Dendritic cell treated with granulocyte-macrophage colony-stimulating factor and Interleukin-4, amounts not matched to agents 40 ng/mL and 50 ng/mL, for 4 days (primary cell): ENCODE measurements at regions not wholly inside any gene's neighbourhood (a gene's known extent, or its start where the extent isn't known, plus 50 kb on each side); places are given as distances from the start of the nearest gene placed in this dataset.

Experiments used
- H3K27ac Mint-ChIP-seq: one replicate; pipeline ENCODE4 v1.8.0; 2022; ENCODE audit warnings: mild to moderate bottlenecking, mixed read lengths
- H3K27me3 Mint-ChIP-seq: one replicate; pipeline ENCODE4 v1.8.0; 2022; ENCODE audit warnings: mild to moderate bottlenecking, mixed read lengths
- H3K36me3 Mint-ChIP-seq: one replicate; pipeline ENCODE4 v1.8.0; 2022; ENCODE audit warnings: low read depth, mixed read lengths
- H3K4me1 Mint-ChIP-seq: one replicate; pipeline ENCODE4 v1.8.0; 2022; ENCODE audit warnings: low read depth, mixed read lengths
- H3K4me3 Mint-ChIP-seq: one replicate; pipeline ENCODE4 v1.8.0; 2022; ENCODE audit warnings: mild to moderate bottlenecking, moderate library complexity, mixed read lengths
- H3K9me3 Mint-ChIP-seq: one replicate; pipeline ENCODE4 v1.8.0; 2022; ENCODE audit warnings: mixed read lengths
- intact Hi-C: fragments of 100-400 bp; cut with micrococcal nuclease; formaldehyde crosslinking; loops from one replicate; pipeline ENCODE4 v1.15.0; 2022

DNA sequence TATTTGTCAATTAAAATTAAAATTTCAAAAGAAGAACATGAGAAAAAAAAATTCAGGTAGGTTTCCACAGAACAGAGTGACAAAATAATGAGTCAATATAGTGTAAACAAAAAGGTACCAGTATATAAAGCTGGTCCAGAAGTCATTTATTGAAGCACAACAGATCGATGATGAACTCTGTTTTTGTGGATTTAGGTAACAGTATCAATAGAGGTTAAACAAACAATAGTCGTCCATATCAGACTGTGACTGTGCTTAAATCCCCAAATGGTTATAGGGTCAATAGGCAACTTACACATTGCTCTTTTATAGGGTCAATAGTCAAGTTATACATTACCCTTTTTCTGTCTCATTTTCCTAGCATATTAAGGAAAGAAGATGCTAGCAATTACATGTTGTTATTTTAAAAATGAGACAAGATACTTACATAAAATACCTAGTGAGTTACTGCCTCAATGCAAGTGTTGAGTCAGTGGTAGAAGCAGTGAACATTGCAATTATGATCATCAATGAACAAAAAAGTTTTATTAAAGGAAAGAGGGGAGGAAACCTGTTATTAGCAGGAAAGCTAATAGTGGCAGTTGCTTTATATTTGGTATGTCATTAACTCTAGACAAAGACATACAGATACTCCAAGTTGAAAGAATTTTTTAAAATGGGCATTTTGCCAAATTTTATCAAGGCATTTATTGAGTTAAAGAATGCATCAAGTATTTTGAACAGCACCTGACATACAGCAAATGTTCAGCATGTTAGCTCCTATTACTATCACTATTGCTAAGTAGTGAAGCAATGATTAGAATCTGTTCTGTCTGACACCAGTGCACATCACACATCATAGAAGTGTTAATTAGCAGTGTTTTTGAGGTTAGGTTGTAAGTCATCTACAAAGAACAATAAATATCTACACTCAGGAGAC lies 102.9 kb downstream of the CCER1 start:
- Mint-ChIP-seq H3K4me1 (no peaks in the 10 kb centered on the region), H3K27ac (no peak overlapping the region), H3K36me3 (no peaks in the 10 kb centered on the region), H3K4me3 (no peak overlapping the region), H3K27me3 (no peaks in the 10 kb centered on the region), H3K9me3 (no peaks in the 10 kb centered on the region)
- intact Hi-C loops = loop anchor here (5.0 kb wide), 1 partner anchor 1310 kb away; no protein-coding TSS in a partner anchor

- Mint-ChIP-seq H3K27me3 (no peaks in the 10 kb centered on the region), H3K4me3 (no peak overlapping the region), H3K36me3 (no peaks in the 10 kb centered on the region), H3K4me1 (no peaks in the 10 kb centered on the region), H3K27ac (no peak overlapping the region), H3K9me3 (no peaks in the 10 kb centered on the region)
- intact Hi-C loops = no loop called here
These were observed 112.5 kb downstream of the CCER1 start for GRCh38 chr12:90842477-90842876.

GRCh38 chr12:90841336-90841735 lies 113.6 kb downstream of the CCER1 start:
- intact Hi-C loops = no loop called here
- Mint-ChIP-seq H3K27me3 (no peaks in the 10 kb centered on the region), H3K36me3 (no peaks in the 10 kb centered on the region), H3K9me3 (no peaks in the 10 kb centered on the region), H3K4me3 (no peak overlapping the region), H3K27ac (no peak overlapping the region), H3K4me1 (no peaks in the 10 kb centered on the region)

- H3K4me1 Mint-ChIP-seq = no peaks in the 10 kb centered on the region
- no peak overlapping the region for H3K27ac Mint-ChIP-seq
- H3K9me3 Mint-ChIP-seq = no peaks in the 10 kb centered on the region
- intact Hi-C loops = no loop called here
- no peaks in the 10 kb centered on the region for H3K36me3 Mint-ChIP-seq
- no peaks in the 10 kb centered on the region for H3K27me3 Mint-ChIP-seq
- H3K4me3 Mint-ChIP-seq = no peak overlapping the region
These were observed 115.6 kb downstream of the CCER1 start for GRCh38 chr12:90839346-90839745.

DNA sequence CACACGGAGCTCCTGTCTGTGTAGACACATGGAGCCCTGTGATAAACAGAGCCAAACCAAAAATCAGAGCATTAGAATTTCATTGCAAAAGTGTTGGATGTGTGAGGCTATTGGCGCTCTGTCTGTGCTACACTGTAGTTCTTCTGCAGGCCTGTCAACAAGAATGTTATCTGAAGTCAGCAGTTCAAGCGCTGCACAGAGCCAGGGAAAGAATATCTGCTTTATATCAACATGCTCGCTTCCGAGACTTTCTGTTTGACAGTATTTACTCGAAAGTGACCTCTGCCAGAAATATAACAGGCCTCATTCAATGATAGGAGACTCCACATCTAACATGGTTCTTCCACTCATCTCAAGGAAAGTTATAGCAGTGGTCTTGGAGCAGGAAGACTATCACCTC lies 118.3 kb downstream of the CCER1 start:
- Mint-ChIP-seq H3K4me1 (no peaks in the 10 kb centered on the region), H3K4me3 (no peak overlapping the region), H3K36me3 (no peaks in the 10 kb centered on the region), H3K9me3 (no peaks in the 10 kb centered on the region), H3K27ac (no peak overlapping the region), H3K27me3 (no peaks in the 10 kb centered on the region)
- intact Hi-C loops = no loop called here

DNA sequence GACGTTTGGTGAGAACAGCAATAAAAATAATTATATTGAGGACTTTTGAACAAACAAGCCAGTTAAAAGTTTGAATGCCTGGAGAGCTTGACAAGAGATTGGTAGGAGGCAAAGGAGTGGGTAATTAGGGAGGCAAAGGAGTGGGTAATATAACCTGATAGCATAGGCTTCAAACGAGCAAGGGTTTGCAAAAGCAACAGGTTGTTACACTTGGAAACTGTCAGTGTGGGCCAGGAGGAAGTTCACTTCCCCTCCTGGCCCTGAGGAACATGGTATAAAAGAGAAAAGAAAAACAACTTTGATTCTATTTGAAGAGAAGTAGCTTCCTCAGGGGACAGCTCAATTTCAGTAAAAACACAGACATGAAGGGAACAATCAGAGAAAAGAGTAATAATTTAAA lies 121.7 kb downstream of the CCER1 start:
- H3K27ac Mint-ChIP-seq = no peak overlapping the region
- no peak overlapping the region for H3K4me3 Mint-ChIP-seq
- no peaks in the 10 kb centered on the region for H3K27me3 Mint-ChIP-seq
- no peaks in the 10 kb centered on the region for H3K4me1 Mint-ChIP-seq
- no peaks in the 10 kb centered on the region for H3K36me3 Mint-ChIP-seq
- H3K9me3 Mint-ChIP-seq = no peaks in the 10 kb centered on the region
- intact Hi-C loops = no loop called here

DNA sequence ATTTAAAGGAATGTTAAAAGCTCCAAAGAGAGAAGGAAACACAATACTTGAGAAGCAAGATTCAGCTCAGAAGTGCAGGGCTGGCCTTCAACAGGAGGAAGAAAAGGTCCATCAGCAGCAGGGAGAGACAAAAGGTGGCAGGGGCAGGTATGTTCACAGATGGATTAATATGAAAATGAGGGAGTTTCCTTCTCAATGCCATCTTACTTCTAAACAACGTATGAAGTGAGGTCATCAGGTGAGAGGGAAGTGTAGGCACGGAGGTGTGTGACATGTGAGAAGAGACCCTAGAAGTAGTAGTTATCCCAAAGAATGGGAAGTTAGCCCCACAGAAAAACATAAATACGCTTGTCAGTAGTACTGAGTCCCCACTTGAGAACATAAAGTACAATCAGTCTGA lies 122.5 kb downstream of the CCER1 start:
- no peaks in the 10 kb centered on the region for H3K9me3 Mint-ChIP-seq
- no peaks in the 10 kb centered on the region for H3K27me3 Mint-ChIP-seq
- no peaks in the 10 kb centered on the region for H3K36me3 Mint-ChIP-seq
- no peak overlapping the region for H3K4me3 Mint-ChIP-seq
- intact Hi-C loops = no loop called here
- H3K4me1 Mint-ChIP-seq = no peaks in the 10 kb centered on the region
- no peak overlapping the region for H3K27ac Mint-ChIP-seq

GRCh38 chr12:90831712-90832111 lies 123.3 kb downstream of the CCER1 start:
- Mint-ChIP-seq H3K27ac (no peak overlapping the region), H3K4me1 (no peaks in the 10 kb centered on the region), H3K36me3 (no peaks in the 10 kb centered on the region), H3K27me3 (no peaks in the 10 kb centered on the region), H3K4me3 (no peak overlapping the region), H3K9me3 (no peaks in the 10 kb centered on the region)
- intact Hi-C loops = no loop called here

- H3K4me3 Mint-ChIP-seq = no peak overlapping the region
- no peak overlapping the region for H3K27ac Mint-ChIP-seq
- no peaks in the 10 kb centered on the region for H3K27me3 Mint-ChIP-seq
- no peaks in the 10 kb centered on the region for H3K36me3 Mint-ChIP-seq
- H3K9me3 Mint-ChIP-seq = peaks cover 16% of the 10 kb centered on the region
- no peaks in the 10 kb centered on the region for H3K4me1 Mint-ChIP-seq
- intact Hi-C loops = no loop called here
These were observed 125.9 kb downstream of the CCER1 start for GRCh38 chr12:90829044-90829443.

DNA sequence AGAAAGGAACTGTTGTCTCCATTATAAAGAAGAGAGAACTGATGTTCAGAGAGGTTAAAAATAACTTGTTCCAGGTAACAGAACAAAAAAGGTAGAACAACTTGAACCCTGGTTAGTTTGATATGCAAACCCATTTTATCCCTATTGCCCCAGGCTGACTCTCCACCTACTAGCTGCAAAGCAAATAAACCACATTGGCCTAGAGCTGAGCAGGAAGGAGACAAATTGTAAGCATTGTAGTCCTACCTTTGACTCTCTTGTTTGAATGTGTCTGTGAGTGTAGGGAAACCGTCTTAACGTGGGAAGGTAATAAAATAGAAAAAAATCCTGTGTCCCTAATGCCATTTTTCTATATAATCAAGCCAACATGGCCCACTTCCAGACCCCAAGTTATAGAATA lies 126.4 kb downstream of the CCER1 start:
- H3K36me3 Mint-ChIP-seq = no peaks in the 10 kb centered on the region
- no peaks in the 10 kb centered on the region for H3K4me1 Mint-ChIP-seq
- H3K27ac Mint-ChIP-seq = no peak overlapping the region
- no peaks in the 10 kb centered on the region for H3K27me3 Mint-ChIP-seq
- H3K9me3 Mint-ChIP-seq = peaks cover 19% of the 10 kb centered on the region
- no peak overlapping the region for H3K4me3 Mint-ChIP-seq
- intact Hi-C loops = no loop called here

DNA sequence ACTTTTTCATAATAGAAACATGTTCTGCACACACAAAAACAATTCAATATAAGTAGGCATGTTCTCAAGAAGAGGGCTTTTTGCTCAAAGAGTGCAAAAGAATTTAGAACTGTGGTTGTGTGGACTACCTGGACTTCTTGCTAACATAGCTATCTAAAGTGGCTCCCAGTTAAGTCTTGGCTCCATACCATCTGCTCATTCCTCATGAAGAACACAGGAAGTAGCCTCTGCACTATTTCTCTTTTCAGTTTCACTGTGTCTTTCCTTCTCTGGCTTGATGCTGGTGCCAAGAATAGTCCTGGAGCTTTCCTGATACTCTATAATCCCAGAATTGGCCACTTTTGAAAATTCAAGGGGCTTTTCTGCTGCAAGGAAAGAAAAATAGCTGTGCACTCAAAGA lies 127.4 kb downstream of the CCER1 start:
- H3K4me1 Mint-ChIP-seq = no peaks in the 10 kb centered on the region
- peaks cover 24% of the 10 kb centered on the region for H3K9me3 Mint-ChIP-seq
- intact Hi-C loops = no loop called here
- H3K36me3 Mint-ChIP-seq = no peaks in the 10 kb centered on the region
- H3K4me3 Mint-ChIP-seq = no peak overlapping the region
- no peaks in the 10 kb centered on the region for H3K27me3 Mint-ChIP-seq
- H3K27ac Mint-ChIP-seq = no peak overlapping the region

DNA sequence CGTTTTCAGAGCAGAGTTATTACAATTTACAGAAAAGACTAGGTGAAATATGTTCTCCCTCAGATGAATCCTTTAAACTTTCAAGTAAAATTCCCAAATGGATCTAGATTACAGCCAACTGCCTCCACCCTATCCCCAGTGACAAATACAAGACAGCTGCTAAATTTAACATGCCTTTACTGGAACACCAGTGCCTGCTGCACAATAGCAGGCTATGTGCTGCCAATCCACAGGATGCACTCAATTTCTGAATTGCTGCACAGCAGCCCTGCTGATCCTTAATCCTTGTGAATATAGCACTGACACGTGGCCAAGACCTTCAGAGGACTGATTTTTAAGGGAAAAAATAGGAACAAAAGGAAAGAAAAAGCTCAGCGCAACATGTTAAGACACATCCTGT lies 128.9 kb downstream of the CCER1 start:
- intact Hi-C loops = no loop called here
- no peak overlapping the region for H3K4me3 Mint-ChIP-seq
- no peak overlapping the region for H3K27ac Mint-ChIP-seq
- H3K9me3 Mint-ChIP-seq = peaks cover 24% of the 10 kb centered on the region
- no peaks in the 10 kb centered on the region for H3K27me3 Mint-ChIP-seq
- H3K4me1 Mint-ChIP-seq = no peaks in the 10 kb centered on the region
- no peaks in the 10 kb centered on the region for H3K36me3 Mint-ChIP-seq

DNA sequence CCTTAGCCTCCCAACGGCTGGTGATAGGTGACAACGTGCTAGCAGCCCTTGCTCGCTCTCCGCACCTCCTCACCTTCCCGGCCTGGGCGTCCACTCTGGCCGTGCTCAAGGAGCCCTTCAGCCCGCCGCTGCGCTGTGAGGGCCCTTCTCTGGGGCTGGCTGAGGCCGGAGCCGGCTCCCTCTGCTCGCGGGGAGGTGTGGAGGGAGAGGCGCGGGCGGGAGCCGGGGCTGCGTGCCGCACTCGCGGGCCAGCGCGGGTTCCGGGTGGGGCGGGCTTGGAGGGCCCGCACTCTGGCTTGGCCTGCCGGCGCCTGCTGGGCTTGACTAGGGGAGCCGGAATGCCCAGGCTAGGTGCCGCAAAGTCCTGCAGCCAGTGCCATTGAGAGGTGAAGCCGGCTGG lies 131.1 kb downstream of the CCER1 start:
- no peaks in the 10 kb centered on the region for H3K36me3 Mint-ChIP-seq
- no peak overlapping the region for H3K4me3 Mint-ChIP-seq
- no peaks in the 10 kb centered on the region for H3K4me1 Mint-ChIP-seq
- no peak overlapping the region for H3K27ac Mint-ChIP-seq
- intact Hi-C loops = no loop called here
- H3K27me3 Mint-ChIP-seq = no peaks in the 10 kb centered on the region
- peaks cover 24% of the 10 kb centered on the region for H3K9me3 Mint-ChIP-seq

- intact Hi-C loops = no loop called here
- no peaks in the 10 kb centered on the region for H3K27me3 Mint-ChIP-seq
- no peak overlapping the region for H3K27ac Mint-ChIP-seq
- no peaks in the 10 kb centered on the region for H3K36me3 Mint-ChIP-seq
- H3K4me3 Mint-ChIP-seq = no peak overlapping the region
- no peaks in the 10 kb centered on the region for H3K4me1 Mint-ChIP-seq
- peaks cover 8% of the 10 kb centered on the region for H3K9me3 Mint-ChIP-seq
These were observed 135.3 kb downstream of the CCER1 start for GRCh38 chr12:90819709-90820108.
